Activated T-cell treated with anti-CD3 and anti-CD28 coated beads for 24 hours (primary cell): ENCODE measurements at regions not wholly inside any gene's neighbourhood (a gene's known extent, or its start where the extent isn't known, plus 50 kb on each side); places are given as distances from the start of the nearest gene placed in this dataset.

Source experiments
- DNase-seq: peaks from one replicate; pipeline ENCODE4 v3.0.0-alpha.2; 2020; ENCODE audit warnings: low read depth

GRCh38 chr10:31754803-31755624, 173.6 kb downstream of the ARHGAP12 start:
- DNase-seq = no peak

DNA sequence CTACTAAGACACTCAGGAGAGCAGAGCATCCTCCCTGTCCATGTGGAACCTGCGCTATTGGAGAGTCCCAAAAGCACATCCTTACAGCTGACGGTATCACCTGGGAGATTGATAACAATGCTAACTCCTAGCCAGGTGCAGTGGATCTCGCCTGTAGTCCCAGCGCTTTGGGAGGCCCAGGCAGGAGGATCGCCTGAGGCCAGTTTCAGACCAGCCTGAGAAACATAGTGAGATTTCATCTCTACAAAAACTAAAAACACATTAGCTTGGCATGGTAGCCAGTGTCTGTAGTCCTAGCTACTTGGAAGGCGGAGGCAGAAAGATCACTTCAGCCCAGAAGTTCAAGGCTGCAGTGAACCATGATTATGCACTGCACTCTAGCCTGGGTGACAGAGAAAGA, 174.9 kb downstream of the ARHGAP12 start:
- no peak for DNase-seq

GRCh38 chr10:31752170-31752569, 176.5 kb downstream of the ARHGAP12 start:
- DNase-seq = no peak

GRCh38 chr10:31751738-31752080, 176.9 kb downstream of the ARHGAP12 start:
- DNase-seq = no peak

DNA sequence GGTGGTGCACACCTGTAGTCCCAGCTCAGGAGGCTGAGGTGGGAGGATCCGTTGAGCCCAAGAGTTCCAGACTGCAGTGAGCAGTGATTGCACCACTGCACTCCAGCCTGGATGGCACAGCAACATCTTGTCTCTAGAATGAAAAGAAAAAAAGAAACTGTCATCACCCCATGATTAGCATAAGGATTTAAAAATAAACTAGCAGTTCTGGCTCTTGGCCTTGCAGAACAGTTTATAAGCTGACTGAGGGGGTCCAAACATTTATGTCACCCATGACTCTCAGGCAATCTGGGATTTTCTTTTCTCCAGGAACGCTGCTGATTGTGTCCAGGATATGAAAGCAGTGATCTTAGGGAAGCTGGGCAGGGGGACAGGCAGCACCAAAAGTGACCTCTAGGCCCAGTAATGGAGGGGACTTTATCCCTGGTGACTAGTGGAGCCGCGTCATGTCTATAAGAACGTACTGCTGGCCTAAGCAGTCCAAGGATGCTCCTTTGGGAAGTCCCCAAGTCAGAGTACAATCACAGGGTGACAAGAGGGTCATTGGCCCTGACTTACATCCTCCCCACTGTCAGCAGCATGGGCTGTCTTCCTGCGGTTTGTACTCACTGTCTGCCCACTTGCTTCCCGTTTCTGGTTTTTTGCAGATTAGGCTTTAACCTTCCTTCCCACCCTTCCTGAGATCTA, 177.4 kb downstream of the ARHGAP12 start:
- no peak for DNase-seq

DNA sequence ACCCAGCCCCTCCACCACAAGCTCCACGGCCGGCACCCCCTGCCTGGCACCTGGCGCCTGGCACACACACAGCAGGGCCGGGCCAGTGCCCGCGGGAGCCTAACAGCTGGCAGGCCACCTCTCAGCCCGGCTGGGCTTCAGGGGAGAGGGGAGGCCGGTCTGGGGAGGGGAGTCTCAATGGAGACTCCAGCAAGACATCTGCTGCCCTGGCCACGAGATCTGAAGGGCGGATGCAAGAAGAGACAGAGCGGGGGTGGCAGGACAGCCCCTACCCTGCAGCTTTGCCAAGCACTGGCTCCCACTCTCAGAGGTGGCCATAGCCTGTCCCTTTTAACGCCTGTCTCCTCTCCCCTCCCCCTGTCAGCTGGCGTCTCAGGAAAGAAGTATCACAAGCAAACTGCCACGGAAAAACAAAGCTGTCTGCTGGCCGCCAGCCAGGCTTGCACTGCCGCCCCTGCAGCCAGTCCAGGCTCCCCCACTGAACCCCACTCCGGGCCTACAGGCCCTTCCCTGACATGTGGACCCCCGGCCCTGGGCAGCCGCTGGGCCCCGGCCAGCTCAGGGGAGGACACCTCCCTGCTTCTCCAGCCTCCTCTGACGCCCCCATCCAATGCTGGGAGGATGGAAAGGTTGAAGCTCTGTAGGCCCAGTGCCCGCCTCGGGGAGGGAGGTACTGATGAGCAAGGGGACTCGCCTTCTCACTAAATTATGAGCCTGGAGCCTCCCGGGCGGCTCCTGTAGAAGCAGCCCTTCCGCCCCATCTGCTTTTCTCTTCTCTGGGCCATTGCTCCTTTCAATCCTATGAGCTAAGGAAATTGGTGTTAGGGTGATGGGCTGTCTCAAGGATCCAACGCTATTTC, 178.4 kb downstream of the ARHGAP12 start:
- DNase-seq = no peak

GRCh38 chr10:31749301-31749700, 179.3 kb downstream of the ARHGAP12 start:
- DNase-seq = no peak

DNA sequence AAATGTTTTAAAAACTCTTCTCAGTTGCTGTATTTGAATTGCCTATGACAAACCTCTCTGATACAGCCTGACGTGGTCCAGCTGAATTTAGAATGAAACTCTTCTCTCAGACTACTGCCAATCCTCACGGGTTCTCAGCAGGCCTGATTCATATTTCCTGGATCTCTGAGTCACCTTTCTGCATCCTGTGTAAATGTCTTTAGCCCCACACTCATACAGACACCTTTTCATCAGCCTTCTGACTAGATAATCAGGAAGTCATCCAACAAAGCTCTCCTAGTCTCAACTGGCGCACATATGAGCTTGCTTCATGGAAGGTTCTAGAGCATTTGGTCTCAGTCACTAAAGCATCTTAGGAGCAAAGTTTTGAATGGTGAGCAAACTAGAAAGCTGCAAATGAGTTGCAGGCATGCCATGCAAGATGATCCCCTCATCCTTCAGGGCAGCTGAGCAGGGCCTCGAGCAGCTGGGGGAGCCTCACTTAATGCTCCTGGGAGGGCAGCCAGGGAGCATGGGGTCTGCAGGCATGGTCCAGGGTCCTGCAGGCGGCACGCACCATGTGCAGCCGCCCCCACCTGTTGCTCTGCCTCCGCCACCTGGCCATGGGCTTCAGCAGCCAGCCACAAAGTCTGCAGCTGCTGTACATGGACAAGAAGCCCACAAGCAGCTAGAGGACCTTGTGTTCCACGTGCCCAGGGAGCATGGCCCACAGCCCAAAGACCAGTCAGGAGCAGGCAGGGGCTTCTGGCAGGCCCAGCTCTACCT, 182.8 kb downstream of the ARHGAP12 start:
- peak; percentile 49 for DNase-seq

- DNase-seq = no peak
These were observed 184.6 kb downstream of the ARHGAP12 start for GRCh38 chr10:31744025-31744424.

DNA sequence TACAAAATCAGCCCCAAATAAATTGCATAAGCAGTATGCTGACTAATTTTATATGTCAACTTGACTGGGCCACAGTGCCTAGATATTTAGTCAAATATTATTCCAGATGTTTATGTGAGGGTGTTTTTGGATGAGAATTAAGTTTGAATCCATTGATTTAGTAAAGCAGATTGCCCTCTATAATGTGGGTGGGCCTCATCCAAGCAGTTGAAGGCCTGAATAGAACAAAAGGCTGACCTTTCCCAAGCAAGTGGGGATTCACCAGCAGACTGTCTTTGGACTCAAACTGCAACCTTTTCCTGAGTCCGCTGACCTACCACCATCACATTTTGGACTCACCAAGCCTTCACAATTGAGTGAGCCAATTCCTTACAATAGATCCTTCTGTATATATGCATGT, 186.4 kb downstream of the ARHGAP12 start:
- DNase-seq = no peak

- no peak for DNase-seq
These were observed 187.2 kb downstream of the ARHGAP12 start for GRCh38 chr10:31741473-31741872.

DNA sequence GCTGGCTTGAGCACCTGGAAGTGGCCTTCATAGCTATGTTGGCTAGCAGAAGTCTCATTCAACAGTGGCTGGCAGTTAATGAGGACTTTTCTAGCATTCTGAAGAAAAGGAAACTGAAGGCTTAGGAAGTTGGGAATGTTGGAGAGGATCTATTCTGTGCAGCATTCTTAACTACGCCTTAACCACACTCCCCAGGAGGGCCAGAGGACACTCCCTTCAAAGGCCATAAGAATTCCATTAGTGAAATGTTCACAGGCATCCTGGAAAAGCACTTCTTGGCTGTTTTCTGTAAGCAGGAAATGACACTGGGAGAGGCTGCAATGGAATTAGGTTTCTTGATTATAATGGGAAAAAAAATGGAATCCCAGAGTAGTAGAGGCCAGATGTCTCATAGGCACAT, 188.9 kb downstream of the ARHGAP12 start:
- no peak for DNase-seq

GRCh38 chr10:31739146-31739545, 189.5 kb downstream of the ARHGAP12 start:
- DNase-seq = no peak

GRCh38 chr10:31731711-31732110, 196.9 kb downstream of the ARHGAP12 start:
- DNase-seq = no peak

GRCh38 chr10:31730776-31731175, 197.9 kb downstream of the ARHGAP12 start:
- DNase-seq = no peak

- no peak for DNase-seq
These were observed 199.9 kb downstream of the ARHGAP12 start for GRCh38 chr10:31728698-31729224.

DNA sequence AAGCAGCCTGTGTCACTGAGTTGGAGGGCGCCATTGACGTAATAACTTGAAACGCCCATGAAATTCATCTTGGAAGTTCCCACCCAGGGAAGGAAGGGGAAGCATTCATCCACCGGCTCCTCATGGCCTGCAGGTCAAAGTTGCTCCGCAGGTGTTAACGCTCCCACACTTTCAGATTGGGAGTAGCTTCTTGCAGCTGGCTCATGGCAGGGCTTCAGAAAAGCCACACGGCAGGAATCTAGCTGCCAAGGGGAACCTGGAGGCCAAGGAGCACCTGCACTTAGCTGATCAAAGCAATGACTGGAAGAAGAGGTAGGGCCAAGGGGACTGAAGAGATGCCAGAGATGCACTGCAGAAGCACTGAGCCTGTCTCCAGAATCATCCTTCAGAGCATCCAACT, 203.2 kb downstream of the ARHGAP12 start:
- no peak for DNase-seq

DNA sequence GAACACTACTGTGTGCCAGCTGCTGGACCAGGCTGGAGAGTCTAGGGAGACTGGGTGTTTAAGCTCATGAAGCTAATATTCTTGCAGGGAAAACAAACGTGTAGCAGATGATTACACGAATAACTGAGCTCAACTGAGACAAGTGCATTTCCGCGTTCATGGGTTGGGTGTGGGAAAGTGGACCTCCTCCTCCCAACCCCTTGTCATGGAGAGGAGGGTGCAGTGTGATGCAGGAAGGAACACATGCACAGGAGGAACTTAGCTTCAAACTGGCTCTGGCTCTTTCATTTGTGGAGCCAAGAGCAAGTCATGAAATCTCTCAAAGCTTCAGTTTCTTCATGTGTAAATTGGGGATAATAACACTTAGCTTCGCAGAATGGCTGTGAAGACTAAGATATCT, 204.3 kb downstream of the ARHGAP12 start:
- no peak for DNase-seq

GRCh38 chr10:31723106-31723750, 205.4 kb downstream of the ARHGAP12 start:
- DNase-seq = no peak

GRCh38 chr10:31721096-31721495, 207.5 kb downstream of the ARHGAP12 start:
- DNase-seq = no peak

GRCh38 chr10:31720546-31720945, 208.1 kb downstream of the ARHGAP12 start:
- no peak for DNase-seq
